ENCODE measurements at regions not wholly inside any gene's neighbourhood (a gene's known extent, or its start where the extent isn't known, plus 50 kb on each side); places are given as distances from the start of the nearest gene placed in this dataset.

GRCh38 chr1:60866226-60866900, 216.0 kb upstream of the NFIA start:
- no peak overlapping the region for H3K4me3 ChIP-seq (ENCODE audit: low read depth, low read length)
- TF ChIP-seq, protein P1, sequence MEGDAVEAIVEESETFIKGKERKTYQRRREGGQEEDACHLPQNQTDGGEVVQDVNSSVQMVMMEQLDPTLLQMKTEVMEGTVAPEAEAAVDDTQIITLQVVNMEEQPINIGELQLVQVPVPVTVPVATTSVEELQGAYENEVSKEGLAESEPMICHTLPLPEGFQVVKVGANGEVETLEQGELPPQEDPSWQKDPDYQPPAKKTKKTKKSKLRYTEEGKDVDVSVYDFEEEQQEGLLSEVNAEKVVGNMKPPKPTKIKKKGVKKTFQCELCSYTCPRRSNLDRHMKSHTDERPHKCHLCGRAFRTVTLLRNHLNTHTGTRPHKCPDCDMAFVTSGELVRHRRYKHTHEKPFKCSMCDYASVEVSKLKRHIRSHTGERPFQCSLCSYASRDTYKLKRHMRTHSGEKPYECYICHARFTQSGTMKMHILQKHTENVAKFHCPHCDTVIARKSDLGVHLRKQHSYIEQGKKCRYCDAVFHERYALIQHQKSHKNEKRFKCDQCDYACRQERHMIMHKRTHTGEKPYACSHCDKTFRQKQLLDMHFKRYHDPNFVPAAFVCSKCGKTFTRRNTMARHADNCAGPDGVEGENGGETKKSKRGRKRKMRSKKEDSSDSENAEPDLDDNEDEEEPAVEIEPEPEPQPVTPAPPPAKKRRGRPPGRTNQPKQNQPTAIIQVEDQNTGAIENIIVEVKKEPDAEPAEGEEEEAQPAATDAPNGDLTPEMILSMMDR (IDR thresholded peaks at IDR 0.05; ENCODE audit: control insufficient read depth, extremely low read depth, insufficient read depth) = no peak

DNA sequence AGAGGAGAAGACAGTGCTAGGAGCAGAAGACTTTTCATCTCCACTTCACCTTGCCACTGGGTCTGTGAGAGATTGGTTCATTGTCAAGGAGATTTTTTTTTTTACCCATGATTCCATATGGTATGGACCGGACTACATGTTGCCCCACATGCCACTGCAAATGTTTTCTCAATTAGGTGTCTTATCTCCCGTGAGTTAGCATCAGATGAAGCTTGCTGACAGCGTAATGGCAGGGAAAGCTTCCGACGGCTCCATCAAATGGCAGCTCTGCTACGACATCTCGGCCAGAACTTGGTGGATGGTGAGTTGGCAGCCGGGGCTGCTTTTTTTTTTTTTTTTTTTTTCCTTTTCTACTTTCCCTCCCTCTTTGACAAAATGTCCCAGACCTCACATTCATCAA, 217.2 kb upstream of the NFIA start:
- no peak for DNase-seq (ENCODE audit: low read depth)
- TF ChIP-seq, protein P1 (IDR thresholded peaks at IDR 0.05; ENCODE audit: control insufficient read depth, extremely low read depth, insufficient read depth) = no peak
- no peak overlapping the region for H3K4me3 ChIP-seq (ENCODE audit: low read depth, low read length)

More at GRCh38 chr1:60866226-60866900, 216.0 kb upstream of the NFIA start:
- no peak for DNase-seq (ENCODE audit: low read depth)

DNA sequence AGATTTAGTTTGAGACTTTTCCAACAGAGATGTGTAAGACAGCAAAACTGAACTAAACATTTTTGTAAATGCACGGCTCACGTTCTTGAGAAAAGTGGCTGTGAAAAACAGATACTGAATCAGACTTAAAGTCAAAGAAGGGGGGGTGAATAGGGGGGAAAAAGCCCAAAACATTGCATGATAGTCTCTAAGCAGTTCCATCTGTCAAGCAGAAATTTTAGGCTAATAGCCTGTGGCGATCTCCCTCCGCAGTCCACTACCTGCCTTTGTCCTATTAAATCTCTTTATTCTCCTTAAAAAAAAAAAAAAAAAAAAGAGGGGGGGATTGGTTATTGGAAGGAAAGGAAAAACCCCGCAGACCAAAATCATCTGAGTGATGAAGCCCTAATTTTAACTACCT, 217.6 kb upstream of the NFIA start:
- no peak overlapping the region for H3K4me3 ChIP-seq (ENCODE audit: low read depth, low read length)
- no peak for DNase-seq (ENCODE audit: low read depth)
- TF ChIP-seq, protein P1 (IDR thresholded peaks at IDR 0.05; ENCODE audit: control insufficient read depth, extremely low read depth, insufficient read depth) = no peak

DNA sequence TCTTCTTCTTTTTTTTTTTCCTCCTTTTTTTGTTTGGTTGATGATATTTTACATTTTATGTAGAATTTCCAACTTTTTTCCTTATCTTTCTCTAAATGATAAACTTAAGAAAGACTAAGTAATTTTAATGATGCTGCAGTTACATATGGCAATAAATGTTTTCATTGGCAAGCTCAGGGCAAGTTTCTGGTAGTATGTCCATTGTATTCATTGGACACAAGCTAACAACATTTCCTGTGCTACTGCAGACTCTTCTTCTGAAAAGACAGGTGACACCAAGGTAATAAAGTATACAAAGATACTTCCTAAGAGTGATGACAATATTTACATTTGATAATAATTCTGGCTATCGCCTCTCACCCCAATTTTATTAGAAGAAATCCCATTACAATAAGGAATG, 219.2 kb upstream of the NFIA start:
- no peak for DNase-seq (ENCODE audit: low read depth)
- TF ChIP-seq, protein P1 (IDR thresholded peaks at IDR 0.05; ENCODE audit: control insufficient read depth, extremely low read depth, insufficient read depth) = no peak

GRCh38 chr1:60861961-60862567, 220.3 kb upstream of the NFIA start:
- no peak for DNase-seq (ENCODE audit: low read depth)
- TF ChIP-seq, protein P1 (IDR thresholded peaks at IDR 0.05; ENCODE audit: control insufficient read depth, extremely low read depth, insufficient read depth) = no peak
- no peak overlapping the region for H3K4me3 ChIP-seq (ENCODE audit: low read depth, low read length)

More for the DNA sequence above, 219.2 kb upstream of the NFIA start:
- no peak overlapping the region for H3K4me3 ChIP-seq (ENCODE audit: low read depth, low read length)

DNA sequence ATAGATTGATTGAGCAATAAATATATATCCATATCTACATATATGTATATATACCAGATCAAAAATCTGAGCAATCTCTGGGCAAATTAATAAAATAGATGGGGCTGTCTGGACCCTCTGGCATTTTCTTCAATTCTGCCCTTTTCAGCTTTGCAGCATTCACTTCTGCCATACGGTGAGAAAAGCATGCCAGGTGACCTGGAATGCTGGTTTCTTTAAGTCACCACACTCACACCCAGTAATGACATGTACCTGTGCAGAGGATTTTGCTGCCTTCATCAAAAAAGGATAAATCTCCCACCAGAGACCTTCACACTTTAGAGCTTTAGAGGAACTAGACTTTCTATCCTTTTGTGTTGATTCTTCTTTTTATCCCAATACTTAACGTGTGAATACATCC, 223.2 kb upstream of the NFIA start:
- no peak overlapping the region for H3K4me3 ChIP-seq (ENCODE audit: low read depth, low read length)
- no peak for DNase-seq (ENCODE audit: low read depth)
- TF ChIP-seq, protein P1 (IDR thresholded peaks at IDR 0.05; ENCODE audit: control insufficient read depth, extremely low read depth, insufficient read depth) = no peak
